NCI-H69 (cell line): ENCODE measurements at regions not wholly inside any gene's neighbourhood (a gene's known extent, or its start where the extent isn't known, plus 50 kb on each side); places are given as distances from the start of the nearest gene placed in this dataset.
"Not testable (repeated sequence)": the region's sequence is repeated elsewhere in the genome, so short reads cannot be mapped to it uniquely, and the experiment has no call there.

Experiments
- DNase-seq: peaks from one replicate; lab custom pipeline; 2025; lab: John Stamatoyannopoulos, UW

DNA sequence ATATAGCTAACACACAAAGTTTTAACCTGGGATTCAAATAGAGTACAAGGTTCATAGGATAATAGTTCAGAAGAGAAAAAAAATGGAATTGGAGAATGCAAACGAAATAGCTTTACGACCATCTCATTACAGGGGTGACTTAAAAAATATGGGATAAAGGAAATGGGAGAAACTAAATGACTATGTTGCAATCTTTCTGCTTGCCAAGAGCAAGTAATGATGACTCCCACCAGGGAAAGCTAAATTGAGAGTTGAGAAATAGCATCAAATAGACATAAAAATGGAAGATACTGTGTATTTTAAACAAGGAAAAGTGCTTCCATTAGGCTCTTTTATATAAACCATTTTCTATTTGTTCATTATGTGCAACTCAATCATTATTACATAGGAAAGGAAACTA is 155.7 kb upstream of the ATXN7L3B start:
- no peak for DNase-seq

DNA sequence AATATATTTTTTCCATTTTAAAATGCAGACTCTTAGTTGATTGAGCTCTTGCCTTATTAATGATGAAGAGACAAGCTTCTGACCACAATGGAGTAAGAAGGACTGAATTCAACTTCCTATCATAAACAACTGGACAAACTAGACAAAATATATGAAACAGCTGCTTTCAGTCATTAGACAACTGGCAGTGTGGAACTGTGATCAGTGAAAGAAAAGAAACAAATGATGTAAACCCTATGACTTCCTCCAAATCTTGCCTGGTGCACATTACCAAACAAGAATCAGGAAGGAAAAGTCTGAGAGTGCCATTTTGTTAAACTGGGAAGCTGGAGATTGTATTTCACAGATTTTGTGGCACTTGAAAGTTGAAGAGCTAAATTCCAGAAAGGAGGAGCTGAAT is 154.7 kb upstream of the ATXN7L3B start:
- DNase-seq: no peak

DNA sequence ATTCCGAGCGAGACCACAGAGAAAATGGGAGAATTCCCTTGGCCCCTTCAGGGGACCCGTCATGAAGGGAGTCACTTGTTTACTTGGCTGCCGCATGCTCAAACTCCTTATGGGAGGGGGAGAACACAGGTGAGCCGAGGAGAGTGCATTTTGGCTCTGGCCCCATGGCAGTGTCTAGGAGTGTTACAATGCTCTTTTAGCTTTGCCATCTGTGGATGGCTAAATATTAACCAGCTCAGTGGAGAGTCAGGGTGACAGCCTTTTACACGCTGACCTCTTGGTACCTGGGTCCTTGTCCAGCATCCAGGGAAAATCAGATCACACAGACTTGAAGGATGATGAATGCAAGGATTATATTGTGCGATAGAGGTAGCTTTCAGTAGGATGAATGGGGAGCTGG is 146.4 kb upstream of the ATXN7L3B start:
- DNase-seq: no peak

DNA sequence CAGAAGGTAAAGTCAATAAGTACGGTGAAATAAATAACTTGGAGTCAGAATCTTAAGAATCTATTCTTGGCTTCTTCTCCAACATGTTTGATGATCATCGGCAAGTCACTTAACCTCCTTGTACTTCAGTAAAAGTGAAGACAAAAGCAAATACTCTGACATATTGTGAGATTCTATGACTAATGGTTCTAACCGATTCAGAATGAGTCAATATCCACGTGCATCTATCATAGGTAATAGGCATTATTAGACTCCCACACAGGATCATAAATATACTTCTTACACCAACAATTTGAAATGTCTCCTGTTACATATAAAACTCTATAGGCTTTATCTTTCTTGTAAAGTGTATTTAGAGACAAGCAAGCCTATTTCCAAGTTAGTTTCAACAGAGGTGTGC is 144.4 kb upstream of the ATXN7L3B start:
- no peak for DNase-seq

DNA sequence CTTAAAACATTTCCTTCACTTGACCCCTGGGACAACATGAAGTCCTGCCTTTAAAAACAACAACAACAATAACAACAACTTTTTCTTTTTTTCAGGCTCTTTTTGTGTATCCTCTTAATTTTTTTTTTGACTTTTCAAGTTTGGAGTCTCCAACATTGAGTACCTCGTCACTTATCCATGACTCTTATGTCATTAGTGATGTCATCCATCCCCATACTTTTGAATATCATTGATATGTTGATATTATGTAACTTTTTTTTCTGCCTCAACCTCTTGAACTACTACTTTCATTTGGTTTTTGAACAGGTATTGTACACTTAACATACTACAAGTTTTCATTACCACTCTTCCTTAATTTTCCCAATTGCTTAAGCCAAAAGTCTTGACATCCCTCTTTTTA is 143.0 kb upstream of the ATXN7L3B start:
- no peak for DNase-seq

DNA sequence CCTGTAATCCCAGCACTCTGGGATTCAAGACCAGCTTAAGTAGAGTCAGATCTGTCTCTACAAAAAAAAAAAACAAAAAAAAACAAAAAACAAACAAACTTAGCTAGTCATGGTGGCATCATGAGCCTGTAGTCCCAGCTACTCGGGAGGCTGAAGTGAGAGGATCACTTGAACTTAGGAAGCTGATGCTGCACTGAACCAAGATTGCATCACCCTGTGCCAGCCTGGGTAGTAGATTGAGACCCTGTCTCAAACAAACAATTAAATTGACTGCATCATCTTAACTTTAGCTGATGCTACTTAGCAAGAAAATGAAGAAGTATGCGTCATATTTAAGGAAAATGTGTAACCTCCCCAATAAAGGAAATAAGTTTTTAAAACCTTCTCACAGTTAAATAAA is 136.6 kb upstream of the ATXN7L3B start:
- no peak for DNase-seq

DNA sequence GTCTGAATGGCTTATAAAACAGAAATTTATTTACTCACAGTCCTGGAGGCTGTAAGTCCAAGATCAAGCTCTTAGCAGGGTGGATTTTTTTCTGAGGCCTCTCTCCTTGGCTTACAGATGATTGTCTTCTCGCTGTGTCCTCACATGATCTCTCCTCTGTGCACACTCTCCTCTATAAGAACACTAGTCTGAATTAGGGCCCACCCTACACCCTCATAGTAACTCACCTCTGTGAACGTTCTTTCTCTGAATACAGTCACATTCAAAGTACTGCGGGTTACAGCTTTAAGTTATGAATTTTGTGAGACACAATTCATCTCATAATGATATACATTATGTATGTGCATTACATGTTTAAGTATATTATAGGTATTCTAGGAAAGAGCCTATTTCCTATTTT is 135.7 kb upstream of the ATXN7L3B start:
- no peak for DNase-seq

DNA sequence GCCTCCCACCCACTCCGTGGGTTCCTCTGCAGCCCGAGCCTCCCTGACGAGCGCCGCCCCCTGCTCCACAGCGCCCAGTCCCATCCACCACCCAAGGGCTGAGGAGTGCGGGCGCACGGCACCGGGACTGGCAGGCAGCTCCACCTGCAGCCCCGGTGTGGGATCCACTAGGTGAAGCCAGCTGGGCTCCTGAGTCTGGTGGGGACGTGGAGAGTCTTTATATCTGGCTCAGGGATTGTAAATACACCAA is 134.5 kb upstream of the ATXN7L3B start:
- not testable (repeated sequence) for DNase-seq

DNA sequence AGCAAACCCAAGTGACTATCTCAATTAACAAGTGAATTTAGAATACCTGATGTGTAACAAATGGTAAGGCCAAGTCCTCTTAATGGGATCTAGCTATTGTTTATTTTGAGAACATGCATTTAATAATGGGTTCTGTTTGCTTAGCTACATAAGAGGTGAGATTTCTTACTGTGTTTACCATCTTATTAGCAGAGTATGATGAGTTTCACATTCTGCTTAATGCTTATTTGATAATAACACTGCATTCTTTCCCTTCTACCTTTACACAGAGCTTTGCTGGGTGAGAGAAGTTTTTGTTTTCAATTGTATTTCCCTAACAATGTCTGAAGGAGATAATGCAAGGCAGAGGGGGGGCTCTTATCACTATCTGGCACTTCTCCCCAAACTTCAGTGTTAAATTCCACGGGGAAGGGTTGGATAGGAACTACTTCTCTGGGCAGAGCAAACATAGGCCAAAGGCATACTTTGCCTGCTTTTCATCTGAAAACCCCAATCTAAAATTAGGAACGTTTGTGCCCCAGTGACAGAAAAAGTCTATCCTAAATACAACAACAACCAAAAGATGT is 129.0 kb upstream of the ATXN7L3B start:
- no peak for DNase-seq

DNA sequence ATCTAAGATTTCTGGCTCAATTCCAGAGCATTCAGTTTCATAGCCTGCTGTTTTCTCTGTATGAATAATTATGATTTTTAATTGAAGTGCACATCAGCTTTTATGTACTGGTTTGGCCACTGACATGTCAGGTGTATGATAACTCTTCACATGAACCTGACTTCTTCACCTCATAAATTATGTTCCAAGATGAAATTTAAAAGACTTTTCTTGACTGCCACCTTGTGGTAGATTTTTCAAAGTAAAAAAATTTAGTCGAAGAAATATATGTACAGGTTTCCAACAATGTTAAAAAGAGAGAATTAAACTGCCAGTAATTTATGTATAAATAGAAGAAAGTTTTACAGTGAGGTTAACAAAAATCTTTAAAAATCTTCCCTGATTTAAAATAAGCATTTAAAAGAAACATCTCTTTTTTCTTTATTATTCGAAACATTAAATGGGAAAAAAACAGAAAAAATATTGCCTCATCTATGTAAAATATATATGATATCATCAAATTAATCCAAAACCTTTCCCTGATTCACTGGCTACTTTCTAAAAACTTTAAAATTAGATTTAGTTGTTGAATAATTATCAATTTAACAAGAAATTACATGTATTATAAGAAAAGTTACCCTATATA is 124.9 kb upstream of the ATXN7L3B start:
- peak; percentile 65 for DNase-seq

DNA sequence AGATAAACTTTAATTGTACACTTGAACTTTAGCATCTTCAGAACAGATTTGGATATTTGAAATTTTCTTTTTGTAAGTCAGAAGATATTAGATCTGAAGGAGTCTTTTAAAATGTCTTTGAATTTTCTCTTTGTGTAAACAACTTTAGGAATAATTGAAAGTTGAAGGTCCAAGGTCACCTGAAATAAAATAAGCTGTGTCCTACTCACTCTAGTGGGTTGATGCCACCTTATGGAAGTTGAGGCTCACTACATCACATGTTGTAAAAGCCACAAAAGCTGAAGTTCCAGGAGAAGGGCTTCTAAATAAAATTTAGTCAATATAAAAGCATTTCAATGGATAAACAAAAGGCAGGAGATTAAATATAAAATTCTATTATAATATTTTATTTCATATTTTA is 122.0 kb upstream of the ATXN7L3B start:
- peak; percentile 36 for DNase-seq

DNA sequence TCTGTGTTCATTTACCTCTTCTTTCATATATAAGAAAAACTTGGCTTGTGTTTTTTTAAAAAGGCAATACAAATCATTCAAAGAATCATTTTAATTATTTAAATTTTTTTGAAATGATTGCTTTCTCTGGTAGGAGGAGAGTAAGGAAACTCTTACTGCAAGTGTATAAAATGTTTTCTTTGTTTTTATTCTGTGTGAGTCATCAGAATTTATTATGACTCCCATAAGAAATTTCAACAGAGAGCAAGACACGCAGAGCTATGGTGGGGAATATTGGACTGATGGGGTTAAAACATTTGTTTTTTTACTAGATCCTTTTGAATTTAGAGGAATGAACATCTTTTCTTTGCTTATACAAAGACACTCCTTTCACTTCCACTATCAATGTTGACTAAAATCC is 119.1 kb upstream of the ATXN7L3B start:
- no peak for DNase-seq

DNA sequence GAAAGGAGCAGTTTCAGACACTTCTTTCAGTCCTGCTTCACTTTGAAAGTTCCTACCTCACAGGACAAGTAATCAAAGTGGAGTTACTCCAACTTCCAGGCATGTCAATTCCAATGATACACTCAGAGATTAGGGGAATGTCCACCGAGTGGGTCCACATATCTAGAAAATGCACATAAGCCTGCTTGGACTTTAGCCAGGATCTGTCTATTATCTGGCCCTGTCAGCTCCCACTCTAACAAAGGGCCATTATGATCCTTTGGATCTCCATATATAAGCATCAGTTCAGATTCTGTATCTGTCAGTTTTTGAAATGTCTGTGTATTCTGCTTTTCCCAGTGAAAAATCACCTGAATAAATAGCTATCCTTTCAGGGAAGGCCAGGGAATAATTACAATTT is 112.9 kb upstream of the ATXN7L3B start:
- no peak for DNase-seq

DNA sequence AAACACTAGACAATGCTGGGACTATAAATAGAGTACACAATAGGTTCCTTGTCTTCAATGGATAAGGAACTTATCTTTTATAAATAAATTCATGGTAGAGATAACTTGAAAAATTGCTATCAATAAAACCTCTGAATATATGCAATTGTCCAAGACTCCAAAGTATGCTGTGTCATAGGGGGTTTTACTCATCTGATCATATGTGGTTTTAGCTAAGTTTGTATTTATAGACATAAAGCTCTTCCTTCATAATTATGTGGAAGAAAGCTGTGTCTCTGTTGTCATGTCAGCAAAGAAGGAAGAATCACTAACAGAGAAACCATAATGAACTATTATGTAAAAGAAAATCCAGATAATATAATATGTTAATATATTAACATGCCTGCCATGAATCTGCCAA is 111.5 kb upstream of the ATXN7L3B start:
- no peak for DNase-seq

DNA sequence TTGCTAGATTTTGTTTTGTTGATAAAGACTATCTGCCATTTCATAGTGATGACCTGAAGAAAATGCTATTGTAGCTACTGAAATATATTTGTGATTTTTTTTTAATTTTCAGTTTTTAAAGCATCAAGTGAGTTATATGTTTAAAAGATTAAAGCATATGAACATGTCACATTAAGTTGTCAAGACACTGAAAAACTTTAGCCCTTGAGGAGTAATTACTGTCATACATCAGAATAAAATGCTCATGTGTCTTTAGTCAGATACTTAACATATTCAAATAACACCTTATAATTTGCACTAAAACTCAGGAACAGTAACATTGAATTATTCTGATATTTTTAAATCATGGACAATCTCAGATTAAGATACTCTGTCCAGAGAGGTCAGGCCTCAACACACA is 108.1 kb upstream of the ATXN7L3B start:
- DNase-seq: no peak

DNA sequence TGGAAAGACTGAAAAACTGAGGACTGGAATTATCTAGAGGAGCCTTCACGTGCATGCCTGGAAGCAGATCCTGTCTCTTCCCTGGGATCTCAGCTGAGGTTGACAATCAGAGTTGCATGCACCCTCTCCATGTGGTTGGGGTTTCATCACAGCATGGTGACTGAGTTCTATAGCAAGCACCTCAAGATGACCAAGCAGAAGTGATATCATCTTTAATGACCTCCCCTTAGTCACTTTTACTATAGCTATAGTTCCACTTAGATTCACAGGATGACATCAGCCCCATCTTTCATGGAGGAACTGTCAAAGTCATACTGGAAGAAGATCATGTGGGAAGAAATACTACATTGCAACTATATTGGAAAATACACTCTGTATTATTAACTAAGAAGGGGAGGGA is 105.8 kb upstream of the ATXN7L3B start:
- DNase-seq: no peak

DNA sequence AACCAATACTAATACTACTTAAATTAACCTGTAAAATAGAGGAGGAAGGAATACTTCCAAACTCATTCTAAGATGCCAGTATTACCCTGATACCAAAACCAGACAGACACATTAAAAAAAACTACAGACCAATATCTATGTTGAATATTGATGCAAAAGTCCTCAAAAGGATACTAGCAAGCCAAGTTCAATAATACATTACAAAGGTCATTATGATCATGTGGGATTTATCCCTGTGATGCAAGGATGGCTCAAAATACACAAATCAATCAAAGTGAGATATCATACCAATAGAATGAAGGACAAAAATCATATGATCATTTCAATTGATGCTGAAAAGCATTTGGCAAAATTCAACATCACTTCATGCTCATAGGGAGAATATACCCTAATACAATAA is 97.2 kb upstream of the ATXN7L3B start:
- no peak for DNase-seq

DNA sequence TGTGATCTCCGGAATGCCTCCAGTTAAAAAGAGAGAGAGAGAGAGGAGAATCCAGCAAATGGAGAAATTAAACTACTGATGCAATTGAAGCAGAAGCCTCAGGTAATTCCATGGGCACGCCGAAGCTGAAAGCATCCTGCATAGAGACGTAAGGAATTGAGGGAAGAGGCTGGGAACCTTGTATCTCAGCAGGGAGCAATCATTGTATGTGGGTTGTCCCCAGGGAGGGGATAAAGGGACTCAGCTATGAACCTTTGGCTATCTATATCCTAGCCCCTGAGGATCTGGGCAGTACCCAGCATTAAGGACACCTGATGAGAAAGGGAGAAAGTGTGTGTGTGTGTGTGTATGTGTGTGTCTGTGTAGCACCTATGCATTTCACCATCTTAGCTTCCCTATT is 95.8 kb upstream of the ATXN7L3B start:
- DNase-seq: no peak

DNA sequence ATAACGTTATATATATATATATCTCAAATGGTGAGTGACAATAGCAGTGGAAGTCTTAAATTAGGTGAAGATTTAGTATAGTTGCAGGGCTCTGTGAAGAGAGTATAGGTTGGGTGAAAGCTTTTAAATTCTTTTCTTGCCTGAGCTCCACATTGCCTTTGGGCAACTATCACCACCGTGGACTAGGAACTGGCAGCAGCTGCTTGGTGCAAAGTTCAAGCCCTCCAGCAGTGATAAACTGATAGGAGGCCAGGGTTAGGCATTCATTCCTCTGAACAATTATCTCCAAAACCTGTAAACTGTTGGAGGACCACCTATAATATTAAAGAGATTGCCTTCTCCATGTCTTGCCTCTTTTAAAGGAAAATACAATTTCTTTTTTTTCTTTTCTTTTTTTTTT is 91.2 kb upstream of the ATXN7L3B start:
- no peak for DNase-seq

DNA sequence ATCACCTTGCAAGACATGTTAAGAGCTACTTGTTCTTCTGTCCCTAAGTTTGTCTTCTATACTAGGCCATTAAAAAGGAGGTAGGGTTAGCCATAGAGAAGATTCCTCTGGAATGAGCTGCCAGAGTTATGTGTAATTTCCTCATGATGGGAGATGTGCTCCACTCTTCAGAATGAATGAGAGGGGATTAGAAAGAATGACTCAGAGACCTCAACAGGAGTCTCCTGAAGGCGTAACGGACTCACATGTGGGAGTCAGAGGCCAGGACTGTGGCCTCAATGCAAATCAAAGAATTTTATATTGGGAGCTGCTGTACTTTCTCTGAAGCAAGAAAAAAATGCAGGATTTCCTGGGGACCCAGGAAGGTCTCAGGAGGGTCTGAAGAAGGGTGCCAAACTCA is 87.8 kb upstream of the ATXN7L3B start:
- DNase-seq: no peak

DNA sequence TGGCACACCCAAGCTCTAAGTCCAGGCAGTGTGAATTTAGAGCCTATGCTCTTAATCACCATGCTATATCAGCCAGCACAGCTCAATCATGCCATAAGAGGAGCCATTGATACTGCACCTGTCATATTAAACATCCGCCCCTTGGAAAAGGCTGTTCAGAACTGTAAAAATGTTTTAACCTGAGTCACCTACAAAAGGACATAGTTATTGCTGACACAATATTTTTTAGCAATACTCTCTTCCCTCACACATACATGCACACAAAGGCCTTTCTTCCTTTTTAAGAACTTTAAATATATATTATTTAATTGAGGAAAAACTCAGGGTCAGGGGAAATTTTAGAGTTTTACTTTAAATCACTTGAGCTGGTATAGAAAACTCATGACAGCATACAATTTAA is 83.5 kb upstream of the ATXN7L3B start:
- no peak for DNase-seq

DNA sequence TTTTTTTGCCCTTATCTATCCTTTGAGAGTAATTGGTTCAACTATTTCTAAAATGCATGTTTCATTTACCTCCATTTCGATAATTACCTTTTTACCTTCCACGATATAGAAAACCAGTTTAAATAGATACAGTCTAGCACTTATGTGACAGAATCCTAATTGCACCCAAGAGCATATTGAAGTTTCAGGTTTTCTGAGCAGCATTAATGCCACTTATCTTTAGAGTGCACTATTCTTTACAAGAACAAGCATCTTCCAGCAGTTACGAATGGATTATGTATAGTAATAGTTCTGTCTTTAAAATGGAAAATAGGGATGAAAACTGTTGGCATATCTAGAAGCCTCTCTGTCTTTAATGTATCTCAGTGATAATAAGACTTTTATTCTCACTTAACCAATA is 82.2 kb upstream of the ATXN7L3B start:
- DNase-seq: no peak

DNA sequence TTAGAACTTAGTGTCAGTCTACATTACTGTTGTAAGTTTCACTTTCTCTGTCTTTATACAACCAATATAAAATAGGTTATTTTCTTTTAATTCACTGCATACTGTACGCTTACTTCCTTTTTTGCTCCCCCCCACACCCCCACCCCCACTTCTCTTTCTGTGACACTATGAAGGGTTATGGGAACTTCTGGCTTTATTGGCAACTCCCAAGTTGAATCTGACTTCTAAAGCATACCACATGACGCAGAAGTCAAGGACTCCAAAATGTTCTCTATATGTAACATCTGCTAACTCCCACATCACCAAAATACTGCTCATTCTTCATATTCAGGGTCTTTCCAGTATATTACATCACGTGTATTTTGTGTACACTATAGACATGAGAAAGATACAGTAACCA is 81.2 kb upstream of the ATXN7L3B start:
- no peak for DNase-seq

DNA sequence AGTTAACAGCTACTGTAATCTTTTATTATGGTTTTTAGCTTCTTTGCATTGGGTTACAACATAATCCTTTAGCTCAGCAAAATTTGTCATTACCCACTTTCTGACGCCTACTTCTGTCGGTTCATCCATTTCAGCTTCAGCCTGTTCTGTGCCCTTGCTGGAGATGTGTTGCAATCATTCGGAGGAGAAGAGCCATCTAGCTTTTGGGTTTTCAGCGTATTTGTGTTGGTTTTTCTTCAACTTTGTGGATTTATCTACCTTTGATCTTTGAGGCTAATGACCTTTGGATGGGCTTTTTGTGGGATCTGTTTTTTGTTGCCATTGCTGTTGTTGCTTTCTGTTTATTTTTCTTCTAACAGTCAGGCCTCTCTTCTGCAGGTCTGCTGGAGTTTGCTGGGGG is 69.2 kb upstream of the ATXN7L3B start:
- no peak for DNase-seq

DNA sequence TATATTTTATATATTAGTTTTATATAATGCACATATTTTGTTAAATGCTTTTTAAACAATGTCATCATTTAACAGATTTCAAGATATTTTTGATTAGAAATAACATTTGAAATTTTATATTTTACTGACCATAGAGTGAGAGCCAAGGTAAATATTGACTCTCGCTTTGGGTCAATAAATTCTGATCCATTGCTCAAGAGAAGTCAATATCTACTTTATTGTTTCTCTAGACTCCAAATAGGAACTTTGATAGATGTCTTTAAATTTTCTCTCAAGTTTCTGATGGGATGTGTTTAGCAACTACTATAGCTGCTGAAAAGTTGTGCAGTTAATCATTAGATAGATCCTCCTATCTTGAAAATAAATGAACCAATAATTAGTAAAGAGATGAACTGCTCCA is 61.4 kb upstream of the ATXN7L3B start:
- DNase-seq: no peak
